ENCODE measurements at regions not wholly inside any gene's neighbourhood (a gene's known extent, or its start where the extent isn't known, plus 50 kb on each side); places are given as distances from the start of the nearest gene placed in this dataset.

DNA sequence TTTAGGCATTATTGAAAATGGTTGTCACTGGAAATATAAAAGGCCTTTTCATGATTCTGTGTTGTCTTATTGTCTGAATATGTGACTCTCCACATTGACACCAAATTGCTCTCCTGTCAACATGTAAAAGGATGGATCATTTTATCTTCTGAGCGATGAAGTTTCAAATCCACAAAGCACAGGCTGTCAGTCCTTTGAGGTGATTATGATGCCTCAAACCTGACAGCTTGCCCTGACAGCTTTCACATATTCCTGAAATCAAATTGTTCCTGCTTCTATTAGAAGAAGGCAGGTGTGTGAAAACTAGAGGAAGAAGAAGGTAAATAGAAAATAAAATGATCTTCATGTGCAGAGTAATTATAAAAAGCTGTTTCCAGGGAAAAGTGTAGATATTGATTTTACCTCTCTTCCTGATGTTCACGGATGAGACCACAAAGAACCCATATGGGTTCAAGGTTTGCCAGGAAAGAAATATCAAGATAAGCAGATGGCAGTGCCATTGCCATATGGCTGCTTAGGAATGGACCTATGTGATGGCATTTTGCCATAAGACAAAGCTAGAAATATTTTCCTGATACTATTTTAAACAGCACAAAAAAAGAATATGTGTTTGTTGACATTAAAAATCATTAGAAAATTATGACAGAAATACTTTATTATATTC lies 1006.3 kb upstream of the AGA start:
- DNase-seq: no peak

DNA sequence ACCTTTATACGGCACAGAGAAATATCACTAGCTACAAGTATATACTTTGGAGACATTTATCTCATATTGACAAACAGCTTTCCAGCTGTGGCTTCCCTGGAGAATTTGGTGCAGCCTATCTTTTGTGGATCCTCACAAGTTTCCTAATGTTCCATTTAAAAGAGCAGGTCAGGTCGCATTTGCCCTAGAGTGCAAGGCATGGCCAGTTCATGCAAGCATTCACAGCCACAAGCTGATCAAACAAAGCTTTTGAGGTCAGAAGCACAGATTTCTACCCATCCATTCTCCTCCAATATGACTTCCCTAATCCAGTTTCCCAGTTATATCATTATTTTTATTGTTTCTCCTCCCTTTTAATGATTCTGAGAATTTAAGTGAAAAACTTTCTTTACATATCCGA lies 1008.4 kb upstream of the AGA start:
- no peak for DNase-seq

DNA sequence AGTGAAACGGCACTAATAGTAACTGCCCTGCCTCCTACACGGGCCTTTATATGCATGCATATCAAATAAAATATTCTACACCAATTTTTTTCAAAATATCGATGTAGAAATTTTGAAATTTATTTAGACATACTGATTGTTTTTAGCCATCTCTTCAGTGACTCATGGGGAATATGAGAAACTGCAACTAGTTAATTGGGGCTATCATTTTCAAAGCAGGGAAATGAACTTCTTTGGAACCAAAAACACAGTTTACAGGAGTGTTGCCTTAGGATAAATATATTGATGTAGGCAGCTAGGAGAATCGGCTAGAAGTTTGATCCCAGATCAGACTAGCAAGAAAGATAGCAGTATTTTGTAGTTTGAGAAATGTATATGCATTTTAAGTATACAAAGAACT lies 1010.8 kb upstream of the AGA start:
- DNase-seq: no peak

DNA sequence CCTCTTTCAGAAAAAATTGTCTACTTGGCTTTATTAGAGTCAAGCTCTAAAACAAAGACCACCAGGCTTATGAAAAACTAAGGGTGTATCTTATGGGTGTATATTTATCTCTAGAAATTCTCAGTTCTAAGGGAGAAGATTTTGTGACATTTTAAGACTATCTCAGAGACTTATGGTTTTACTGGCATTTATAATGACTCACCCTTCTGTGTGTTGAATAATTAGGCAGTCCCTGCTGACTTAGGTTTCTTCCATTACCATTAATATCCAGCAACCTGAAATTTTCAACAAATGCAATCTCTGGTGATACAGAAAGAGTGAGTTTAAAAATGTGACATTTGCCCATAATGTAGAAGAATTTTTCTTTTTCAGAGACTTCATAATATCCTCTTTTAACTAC lies 1015.0 kb upstream of the AGA start:
- DNase-seq: no peak

DNA sequence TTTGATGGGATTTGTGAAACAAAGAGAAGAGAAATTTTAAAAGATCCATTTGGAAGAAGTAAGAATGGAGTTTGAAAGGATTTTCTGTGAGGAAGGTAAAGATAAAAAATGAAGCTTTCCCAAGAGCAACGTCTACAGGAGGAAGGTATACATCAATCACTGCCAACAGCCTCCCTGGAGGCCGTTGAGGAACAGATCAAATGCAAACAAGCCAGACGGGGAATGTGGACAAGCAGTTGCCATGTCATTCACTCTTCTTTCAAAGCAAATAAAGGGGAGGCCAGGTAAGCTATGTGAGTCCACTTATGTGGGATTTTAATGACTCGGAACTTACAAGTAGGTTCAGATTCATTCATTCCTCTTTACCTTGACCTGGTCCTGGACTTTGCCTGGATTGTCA lies 1020.5 kb upstream of the AGA start:
- DNase-seq: no peak

DNA sequence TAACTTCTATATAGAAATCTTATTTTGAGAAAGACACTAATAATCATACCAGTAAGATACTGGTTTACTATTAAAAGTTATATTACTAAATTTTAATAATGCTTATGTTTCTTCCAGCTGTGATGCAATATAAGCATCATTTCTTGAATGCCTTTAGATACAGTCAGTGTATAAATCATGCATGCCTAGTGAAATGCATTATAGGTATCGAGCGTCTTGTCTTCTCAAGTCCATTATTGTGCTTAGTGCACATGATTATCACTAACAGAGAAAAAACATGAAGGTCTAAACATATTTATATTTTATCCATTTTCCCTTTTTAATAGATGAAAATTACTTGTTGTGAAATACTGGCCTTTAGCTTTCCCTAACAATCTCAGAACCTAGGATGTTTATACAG lies 1021.5 kb upstream of the AGA start:
- DNase-seq: no peak

DNA sequence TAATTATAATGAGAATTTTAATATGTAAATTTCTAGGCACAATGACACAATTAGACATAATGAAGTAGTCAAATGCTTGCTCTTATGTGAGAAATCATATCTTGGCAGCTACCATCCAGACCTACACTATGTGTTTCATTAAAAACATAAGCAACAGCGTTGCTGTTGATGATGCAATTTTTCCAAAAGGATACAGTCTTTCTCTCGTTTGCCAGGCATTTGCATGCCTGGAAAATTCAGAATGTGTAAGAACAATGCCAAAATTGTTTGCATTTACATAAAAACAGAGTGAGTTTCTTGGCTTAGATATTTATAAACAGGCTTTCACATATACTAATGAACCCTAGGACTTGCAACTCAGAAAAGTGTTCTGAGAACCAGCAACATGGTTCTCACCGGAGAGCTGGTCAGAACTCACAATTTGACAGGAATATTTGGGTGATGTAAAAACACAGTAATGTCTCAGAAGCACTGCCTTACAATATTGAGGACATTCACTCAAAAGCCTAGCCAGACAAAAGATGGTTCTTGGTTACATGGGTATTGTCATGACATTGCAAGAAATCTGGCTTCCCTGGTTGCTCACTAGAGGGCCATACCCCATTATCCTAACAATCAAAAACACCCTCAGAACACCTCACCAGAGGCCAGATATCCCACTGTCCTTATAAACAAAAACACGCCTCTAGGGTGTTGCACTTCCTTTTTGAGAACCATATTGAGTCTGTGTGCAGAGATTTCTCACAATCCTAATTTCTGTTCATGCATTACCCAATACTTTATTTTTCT lies 1029.0 kb upstream of the AGA start:
- no peak for DNase-seq

DNA sequence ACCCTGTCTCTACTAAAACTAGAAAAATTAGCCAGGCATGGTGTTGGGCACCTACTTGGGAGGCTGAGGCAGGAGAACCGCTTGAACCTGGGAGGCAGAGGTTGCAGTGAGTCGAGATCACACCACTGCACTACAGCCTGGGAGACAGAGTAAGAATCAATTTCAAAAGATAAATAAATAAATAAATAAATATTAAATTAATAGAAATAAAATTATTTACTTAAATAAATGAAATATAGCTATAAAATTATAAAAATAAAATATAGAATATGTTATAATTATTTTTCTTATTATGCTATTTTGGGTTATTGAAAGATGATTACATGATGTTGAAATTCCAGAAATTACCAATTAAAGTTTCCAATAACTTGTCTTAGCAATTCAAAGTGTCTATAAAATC lies 1029.8 kb upstream of the AGA start:
- no peak for DNase-seq

DNA sequence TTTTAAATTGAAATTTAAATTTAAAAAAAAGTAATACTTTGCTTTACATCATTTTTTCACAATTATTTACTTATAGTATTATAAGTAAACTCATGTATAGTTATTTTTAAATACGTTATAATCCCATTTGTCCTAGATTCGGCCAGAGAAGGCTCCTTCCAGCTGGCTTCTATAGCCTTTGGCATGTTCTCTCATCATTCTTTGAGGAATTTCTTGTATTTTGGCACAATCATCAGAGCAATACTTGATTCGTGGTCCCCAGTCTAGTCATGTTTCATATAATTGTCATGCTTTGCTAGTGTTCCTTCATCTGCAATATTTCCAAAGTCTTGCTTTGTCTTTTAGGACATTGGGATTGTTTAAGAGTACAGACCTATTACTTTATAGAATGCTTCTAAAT lies 1037.9 kb upstream of the AGA start:
- no peak for DNase-seq

DNA sequence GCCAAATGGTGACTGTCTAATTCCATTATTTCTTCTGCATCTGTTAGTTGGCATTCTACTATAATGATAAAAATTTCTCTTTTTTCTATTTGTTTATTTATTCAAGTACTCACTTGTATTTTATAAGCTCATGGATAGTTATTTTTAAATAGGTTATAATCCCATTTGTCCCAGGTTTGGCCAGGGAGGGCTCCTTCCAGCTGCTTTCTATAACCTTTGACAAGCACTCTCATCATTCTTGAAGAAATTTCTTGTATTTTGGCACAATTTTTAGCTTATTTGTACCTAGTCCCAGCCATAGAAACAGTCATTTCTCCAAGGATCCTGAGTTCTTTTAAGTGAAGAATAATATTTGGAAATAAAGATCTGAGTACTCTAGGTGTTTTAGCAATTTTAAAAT lies 1038.6 kb upstream of the AGA start:
- DNase-seq: no peak

DNA sequence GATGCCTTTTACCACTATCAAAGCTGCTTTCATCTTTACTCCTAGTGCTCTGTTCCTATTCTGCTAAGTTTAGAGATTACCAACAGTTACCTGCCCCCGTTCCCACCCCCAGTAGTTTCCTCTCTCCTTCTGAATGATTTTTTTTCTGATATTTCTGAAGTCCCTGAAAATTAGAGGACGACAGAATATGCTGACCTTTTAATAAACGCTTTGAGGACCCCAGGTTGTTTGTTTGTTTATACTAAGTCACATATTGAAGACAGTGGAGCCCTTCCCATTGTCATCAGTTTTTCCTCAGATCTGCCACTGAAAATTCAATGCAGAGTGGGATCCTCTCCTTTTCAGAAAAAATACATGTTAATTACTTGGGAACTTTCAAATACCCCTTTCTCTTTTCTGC lies 1039.3 kb upstream of the AGA start:
- no peak for DNase-seq

DNA sequence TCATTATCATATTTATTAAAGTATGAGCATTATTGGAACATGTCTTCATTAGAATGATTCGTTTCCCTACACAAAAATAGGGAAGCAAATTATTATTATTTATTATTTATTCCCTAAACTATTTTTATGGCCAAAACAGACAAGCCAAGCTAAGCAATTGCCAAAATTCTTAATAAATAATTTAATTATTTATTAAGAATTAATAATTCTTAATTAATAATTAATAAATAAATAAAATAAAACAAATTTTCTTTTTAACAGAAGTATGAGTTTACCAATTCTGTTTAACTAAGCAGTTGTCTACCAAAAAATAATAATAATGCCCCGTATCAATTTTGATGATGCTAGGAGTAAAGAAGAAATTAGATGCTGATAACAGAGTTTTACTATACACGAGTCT lies 1080.8 kb upstream of the AGA start:
- DNase-seq: no peak

DNA sequence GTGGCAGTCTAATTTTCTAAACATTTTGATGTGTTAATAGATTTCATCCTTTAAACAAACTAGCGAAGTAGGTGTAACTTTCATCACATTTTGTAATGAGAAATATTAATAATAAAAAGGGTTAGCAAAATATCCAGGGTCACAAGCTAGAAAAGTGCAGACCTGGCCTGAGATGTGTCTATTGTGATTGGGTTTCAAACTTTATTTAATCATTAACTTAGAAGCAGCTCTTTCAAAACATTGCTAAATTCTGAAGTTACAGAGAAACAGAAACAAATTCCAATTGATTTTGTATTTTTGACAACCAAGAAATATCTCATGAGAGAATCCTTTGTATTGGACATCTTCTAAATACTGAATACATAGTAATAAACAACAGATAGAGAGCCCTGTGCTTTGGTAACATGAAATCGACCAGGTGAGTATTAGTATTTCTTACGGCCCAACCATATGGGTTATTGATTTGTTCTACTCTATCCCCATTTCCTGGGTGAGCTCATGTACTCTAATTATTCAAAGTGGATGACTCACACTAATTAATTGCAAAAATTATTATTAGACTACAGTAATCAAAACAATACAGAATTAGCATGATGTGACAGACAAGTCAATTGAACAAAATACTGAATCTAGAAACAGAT lies 1093.8 kb upstream of the AGA start:
- no peak for DNase-seq

DNA sequence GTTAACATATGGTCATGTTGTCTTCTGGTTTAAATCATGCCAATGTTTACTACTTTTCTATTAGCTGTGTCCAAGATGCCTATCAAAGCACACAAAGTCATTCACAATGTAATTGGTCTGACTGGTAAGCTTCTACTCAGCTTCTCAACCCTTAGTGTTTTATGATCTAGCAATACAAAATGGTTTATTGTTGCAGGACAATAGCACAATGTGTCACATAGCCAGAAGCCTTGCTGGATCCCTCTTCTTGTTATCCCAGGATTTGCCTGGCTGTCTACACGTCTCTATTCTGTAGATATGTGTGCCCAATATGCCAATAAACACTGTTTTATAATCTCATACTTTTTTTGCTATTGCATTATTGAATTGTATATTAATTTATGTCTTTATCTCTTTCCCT lies 1111.0 kb upstream of the AGA start:
- no peak for DNase-seq

DNA sequence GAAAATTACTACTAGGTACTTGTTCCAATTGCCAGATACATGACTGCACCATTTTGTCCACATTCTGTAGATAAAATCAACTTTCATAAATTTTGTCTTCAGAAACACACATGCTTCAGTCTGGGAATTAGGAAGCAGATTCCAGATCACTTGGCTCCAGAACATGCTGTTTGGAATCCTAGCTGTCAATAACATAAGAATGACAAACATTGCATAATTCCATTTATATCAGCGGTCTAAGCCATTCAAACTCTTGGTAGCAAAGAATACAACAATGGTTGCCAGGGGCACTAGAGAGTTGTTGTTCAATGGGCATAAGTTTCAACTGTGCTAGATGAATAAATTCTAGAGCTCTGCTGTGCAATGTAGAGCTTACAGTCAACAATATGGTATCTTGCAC lies 1112.1 kb upstream of the AGA start:
- DNase-seq: no peak

DNA sequence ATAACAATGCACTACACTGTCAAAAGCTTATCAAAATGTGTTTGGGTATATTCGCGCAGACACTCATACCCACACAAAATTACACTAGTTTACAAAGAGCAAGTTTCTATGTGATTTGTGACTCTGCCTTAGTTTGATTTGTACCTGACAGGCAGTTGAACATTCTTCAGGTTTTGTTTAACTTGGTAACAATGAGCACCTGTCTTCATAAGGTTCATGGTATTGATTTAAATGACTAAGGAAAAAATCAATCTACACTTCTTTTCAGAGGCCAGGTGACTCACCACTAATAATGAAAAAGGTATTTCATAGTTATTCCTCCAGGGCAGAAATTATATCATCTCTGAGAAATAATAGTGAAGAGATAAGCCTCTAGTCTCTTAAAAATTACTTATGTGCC lies 1114.6 kb upstream of the AGA start:
- no peak for DNase-seq

DNA sequence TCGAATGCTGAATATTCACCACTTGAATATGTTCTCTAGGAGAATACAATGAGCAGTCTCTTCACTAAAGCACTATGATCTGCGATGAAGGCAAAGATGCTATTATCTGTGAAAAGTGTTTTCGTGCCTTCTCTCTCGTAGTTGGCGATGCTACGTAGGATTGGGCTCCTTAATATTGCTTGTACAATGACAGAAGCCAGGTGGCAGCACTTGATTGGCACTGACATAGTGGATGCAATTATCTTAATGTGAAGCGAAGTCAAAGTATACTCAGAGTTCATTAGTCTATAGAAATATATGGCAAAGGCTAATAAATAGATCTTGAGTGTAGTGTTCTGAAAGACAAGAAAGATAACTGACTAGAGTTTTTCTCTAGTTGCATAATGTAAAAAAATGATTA lies 1135.7 kb upstream of the AGA start:
- no peak for DNase-seq

DNA sequence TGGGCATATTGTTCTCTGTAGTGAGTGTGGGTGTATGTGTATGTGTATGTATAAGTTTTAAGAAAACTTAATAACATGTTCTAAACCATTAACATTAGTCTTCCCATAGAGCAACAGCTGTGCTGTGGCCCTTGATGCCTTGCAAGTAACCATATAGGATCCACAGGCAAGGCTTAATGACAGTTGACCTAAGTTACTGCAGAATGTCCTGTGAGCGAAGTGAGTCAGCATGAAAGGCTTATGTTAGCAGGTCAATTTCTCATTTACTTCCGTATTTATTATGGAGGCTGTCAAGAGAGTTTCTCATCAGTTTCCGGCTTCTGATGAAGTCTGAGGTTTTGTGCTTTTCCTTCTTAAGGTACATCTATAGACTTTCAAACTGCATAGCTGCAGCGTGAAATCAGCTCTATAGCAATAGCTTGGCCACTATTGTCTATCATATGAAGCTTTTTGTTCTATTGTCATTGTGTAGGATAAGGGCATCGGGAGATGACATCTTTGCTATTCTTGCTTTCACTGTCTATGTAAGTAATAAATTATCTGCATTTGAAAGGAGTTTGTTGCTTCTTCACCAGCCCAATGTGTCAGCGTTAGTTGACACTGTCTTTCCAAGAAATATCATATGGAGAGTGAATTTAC lies 1153.4 kb upstream of the AGA start:
- DNase-seq: no peak

DNA sequence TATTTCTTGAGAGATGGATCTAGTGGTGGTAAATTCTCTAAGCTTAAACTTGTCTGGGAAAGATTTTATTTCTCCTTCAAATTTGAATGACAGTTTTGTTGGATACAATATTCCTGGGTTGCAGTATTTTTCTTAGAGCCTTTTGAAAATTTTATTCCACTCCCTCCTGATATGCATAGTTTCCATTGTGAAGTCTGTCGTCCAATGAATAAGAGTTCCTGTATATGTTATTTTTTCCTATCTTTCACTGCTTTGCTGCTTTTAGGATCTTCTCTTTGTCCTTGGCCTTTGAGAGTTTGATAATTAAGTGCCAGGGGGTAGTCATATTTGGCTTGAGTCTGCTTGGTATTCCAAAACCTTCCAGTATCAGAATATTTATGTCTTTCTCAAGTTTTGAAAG lies 1156.4 kb upstream of the AGA start:
- no peak for DNase-seq

DNA sequence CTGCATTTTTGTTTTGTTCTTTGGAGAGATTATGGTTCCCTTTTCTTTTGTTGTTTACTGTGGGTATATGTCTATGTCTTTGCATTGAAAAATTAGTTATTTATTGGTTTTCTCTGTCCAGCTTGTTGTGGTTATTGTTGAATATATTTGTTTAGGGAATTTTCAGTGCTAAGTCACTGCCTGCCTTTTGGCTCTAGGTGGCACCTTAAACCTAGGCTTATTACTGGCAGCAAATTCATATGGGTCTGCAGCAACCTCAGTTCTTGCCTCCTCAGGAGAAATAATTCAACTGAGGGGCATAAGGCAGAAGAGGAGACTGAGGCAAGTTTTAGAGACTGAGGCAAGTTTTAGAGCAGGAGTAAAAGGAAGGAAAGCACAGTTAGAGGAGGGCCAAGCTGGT lies 1157.3 kb upstream of the AGA start:
- no peak for DNase-seq

DNA sequence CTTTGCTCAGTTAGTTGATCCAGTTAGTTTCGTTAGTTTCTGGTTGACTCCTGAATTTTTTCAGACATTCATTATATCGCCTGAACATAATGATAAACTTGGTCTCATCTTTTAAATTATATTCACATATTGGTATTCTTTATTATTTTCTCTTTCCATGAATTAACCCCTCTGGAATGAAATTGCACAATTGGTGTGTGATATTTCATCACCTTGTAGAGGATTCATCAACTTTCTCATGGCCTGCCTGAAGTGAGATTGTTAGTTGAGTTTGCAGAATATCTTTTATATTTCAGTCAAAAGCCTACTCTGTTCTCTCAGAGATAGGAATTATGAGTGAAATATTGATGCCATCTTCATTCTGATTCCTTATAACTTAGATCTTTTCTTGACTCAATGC lies 1160.6 kb upstream of the AGA start:
- DNase-seq: no peak

DNA sequence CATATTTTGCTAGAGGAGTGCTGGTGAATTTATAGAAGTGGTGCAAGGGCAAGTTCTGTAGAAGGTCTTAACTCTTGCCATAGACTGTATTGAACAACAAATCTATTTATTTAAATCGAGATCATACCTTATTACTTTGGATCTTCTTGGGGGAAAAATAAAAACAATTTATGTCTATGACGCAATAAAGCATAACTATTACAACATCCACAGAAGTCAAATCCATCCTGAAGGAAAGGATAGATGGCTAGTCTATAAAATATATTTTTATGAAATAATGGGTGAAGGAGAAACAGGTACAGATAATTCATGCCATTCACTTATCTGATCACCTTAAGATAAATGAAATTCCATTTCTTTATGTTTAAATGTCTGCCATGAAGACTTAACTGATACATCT lies 1168.8 kb upstream of the AGA start:
- DNase-seq: no peak

DNA sequence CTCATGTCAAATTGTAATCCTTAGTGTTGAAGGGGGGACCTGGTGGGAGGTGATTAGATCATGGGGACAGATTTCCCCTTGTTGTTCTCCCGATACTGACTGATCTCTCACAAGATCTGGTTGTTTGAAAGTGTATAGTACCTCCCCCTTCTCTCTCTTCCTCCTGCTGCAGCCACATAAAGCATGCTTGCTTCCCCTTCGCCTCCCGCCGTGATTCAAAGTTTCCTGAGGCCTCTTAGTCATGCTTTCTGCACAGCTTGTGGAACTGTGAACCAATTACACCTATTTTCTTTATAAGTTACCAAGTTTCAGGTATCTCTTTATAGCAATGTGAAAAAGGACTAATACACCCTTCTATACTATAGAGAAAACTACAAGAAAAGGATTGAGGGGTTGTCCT lies 1170.5 kb upstream of the AGA start:
- DNase-seq: no peak

DNA sequence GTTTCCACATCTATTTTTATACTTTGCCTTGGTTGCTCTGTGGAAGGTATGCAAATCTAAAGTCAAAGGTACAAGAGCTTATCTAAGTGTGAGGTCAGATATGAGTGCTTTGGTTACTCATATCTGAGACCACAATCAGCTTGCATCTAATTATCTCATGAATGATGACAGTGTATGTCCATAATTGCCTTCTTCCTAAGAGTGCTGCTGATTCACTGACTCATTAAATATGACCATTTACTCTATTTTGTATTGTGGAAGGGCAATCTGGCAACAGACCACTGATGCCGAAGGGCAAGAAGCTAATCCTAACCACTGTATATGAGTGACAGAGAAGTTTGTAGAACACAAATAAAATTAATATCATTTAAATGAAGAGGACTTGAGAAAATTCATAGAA lies 1190.2 kb upstream of the AGA start:
- DNase-seq: no peak

All from activated CD4-positive, alpha-beta T cell treated with anti-CD3 and anti-CD28 coated beads, Interleukin-2, amount 50 U/mL, for 48 hours (primary cell).